ENCODE measurements at regions not wholly inside any gene's neighbourhood (a gene's known extent, or its start where the extent isn't known, plus 50 kb on each side); places are given as distances from the start of the nearest gene placed in this dataset.

DNA sequence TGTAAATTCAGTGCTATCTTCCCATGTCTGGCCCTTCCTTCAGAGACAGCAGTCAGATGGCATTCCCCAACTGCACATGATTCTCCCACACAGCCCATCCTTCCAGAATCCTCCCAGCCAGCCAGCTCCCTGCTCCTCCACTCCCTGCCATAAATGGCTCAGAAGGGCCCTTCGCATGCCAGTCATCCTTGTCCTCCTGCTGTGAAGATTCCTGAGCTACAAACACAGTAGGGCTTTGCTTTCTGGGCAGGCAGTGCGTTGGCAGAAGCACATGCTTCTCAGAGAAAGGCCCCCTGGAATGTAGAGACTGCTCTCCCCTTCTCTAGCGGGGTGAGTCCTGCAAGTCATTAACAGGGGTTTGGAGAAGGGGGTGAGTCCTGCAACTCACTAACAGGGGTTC, 71.9 kb downstream of the TEX51 start:
- Histone ChIP-seq H3K56ac (ENCODE audit: low read length) (no peak overlapping the region), H2BK120ac (ENCODE audit: low read depth, low read length) (no peak overlapping the region), H3K27me3 (ENCODE audit: insufficient read depth, low read length, poor library complexity) (no peaks in the 10 kb centered on the region), H3K9ac (ENCODE audit: low read length) (no peak overlapping the region), H3K4ac (ENCODE audit: low read depth, low read length) (no peak overlapping the region), H2BK5ac (ENCODE audit: low read length) (no peak overlapping the region), H4K8ac (ENCODE audit: low read depth, low read length) (no peak overlapping the region), H3K79me2 (ENCODE audit: control insufficient read depth, insufficient read depth, low read length) (no peaks in the 10 kb centered on the region), H3K27ac (ENCODE audit: low read depth, low read length) (no peak overlapping the region), H3K4me1 (ENCODE audit: control insufficient read depth, low read depth, low read length) (no peaks in the 10 kb centered on the region), H3K23ac (ENCODE audit: low read length) (no peak overlapping the region), H3K4me2 (ENCODE audit: low read length) (no peak overlapping the region), H2AK5ac (ENCODE audit: low read length) (no peak overlapping the region), H2BK15ac (replicated peaks; ENCODE audit: low read depth) (no peak overlapping the region), H3K36me3 (ENCODE audit: control insufficient read depth, insufficient read depth, low read length) (no peaks in the 10 kb centered on the region), H3K4me3 (ENCODE audit: low read length) (no peak overlapping the region), H4K5ac (ENCODE audit: low read length) (no peak overlapping the region), H3K18ac (ENCODE audit: low read length) (no peak overlapping the region), H3K79me1 (ENCODE audit: low read length) (no peaks in the 10 kb centered on the region)
- DNase-seq: peak; percentile 91
- no CpG with 5 or more reads among the region's 3 CpGs for WGBS (ENCODE audit: extremely low coverage, insufficient coverage, low lambda C conversion rate)

DNA sequence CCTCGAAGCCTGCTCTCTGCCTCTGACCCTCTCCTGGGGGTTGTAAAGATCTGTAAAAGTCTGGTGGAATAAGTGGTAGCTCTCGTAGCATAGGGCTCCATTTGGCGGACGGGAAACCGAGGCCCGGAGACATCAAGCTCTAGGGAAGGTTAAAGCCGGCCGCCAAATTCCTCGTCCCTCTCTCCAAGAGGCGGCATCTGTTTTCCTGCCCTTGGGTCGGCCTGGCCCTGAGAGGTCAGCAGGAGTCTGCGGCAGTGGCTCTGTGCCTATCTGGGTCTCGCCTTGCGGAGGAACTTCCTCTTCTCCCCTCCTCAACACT, 72.4 kb downstream of the TEX51 start:
- peak overlapping the region; percentile 17 for H3K4ac ChIP-seq (ENCODE audit: low read depth, low read length)
- H3K23ac ChIP-seq (ENCODE audit: low read length): no peak overlapping the region
- peak overlapping the region; percentile 18 for H3K56ac ChIP-seq (ENCODE audit: low read length)
- H2AK5ac ChIP-seq (ENCODE audit: low read length): no peak overlapping the region
- H2BK5ac ChIP-seq (ENCODE audit: low read length): no peak overlapping the region
- no peaks in the 10 kb centered on the region for H3K79me2 ChIP-seq (ENCODE audit: control insufficient read depth, insufficient read depth, low read length)
- H3K27me3 ChIP-seq (ENCODE audit: insufficient read depth, low read length, poor library complexity): no peaks in the 10 kb centered on the region
- no peak overlapping the region for H2BK120ac ChIP-seq (ENCODE audit: low read depth, low read length)
- H4K8ac ChIP-seq (ENCODE audit: low read depth, low read length): no peak overlapping the region
- H3K4me3 ChIP-seq (ENCODE audit: low read length): no peak overlapping the region
- H3K18ac ChIP-seq (ENCODE audit: low read length): peak overlapping the region; percentile 42
- DNase-seq: peak; percentile 21
- H3K79me1 ChIP-seq (ENCODE audit: low read length): no peaks in the 10 kb centered on the region
- H3K9ac ChIP-seq (ENCODE audit: low read length): no peak overlapping the region
- H3K4me1 ChIP-seq (ENCODE audit: control insufficient read depth, low read depth, low read length): no peaks in the 10 kb centered on the region
- no peak overlapping the region for H3K4me2 ChIP-seq (ENCODE audit: low read length)
- H3K36me3 ChIP-seq (ENCODE audit: control insufficient read depth, insufficient read depth, low read length): no peaks in the 10 kb centered on the region
- no peak overlapping the region for H2BK15ac ChIP-seq (replicated peaks; ENCODE audit: low read depth)
- H4K5ac ChIP-seq (ENCODE audit: low read length): no peak overlapping the region
- no CpG with 5 or more reads among the region's 14 CpGs for WGBS (ENCODE audit: extremely low coverage, insufficient coverage, low lambda C conversion rate)
- H3K27ac ChIP-seq (ENCODE audit: low read depth, low read length): no peak overlapping the region

DNA sequence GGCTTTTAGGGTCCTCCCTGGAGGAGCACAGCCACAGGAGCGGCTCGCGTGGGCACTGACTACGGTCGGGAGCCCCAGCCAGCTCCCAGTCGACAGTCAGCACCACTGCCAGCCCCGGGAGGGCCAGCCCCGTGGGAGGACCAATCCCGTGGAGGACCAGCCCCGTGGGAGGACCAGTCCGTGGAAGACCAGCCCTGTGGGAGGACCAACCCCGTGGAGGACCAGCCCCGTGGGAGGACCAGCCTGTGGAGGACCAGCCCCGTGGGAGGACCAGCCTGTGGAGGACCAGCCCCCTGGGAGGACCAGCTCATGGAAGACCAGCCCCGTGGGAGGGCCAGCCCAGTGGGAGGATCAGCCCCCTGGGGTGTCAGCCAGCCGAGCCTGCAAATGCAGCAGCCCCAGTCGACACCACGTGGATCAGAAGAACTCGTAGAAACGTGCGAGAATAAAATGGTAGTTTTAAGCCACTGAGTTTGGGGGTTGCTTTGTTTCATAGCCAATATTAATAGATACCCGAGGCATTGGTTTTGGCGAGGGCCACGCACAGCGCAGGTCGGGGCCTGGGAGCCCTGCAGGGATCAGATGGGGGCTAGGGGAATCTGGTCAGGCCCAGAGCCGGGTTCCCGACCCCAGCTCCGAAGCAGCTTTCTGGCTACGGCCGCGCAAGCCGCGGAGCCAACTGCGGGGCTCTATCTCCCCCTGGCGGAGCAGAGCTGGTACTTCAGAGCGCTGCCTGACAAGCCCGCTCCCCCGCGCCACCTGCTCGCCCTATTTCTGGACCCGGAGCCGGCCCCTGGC, 73.0 kb downstream of the TEX51 start:
- H3K27me3 ChIP-seq (ENCODE audit: insufficient read depth, low read length, poor library complexity): no peaks in the 10 kb centered on the region
- peak; percentile 81 for DNase-seq
- peak overlapping the region; percentile 56 for H3K18ac ChIP-seq (ENCODE audit: low read length)

DNA sequence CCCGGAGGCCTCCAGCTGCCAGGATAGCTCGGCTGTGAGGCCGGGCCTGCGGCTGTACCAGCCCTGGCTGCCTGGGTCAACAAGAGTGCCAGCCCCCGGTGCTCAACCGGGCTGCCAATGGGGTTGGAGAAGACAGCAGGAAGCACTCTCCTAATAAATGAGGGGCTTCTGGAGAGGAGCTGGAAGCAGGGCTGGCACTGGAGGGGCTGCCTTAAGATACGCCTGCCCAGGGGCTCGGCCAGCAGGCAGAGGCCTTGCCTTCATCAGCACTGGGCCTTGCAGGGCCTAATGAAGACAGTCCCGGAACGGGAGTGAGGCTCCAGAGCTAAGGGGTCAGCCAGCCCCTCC, 73.6 kb downstream of the TEX51 start:
- no peak overlapping the region for H3K56ac ChIP-seq (ENCODE audit: low read length)
- no peak overlapping the region for H3K9ac ChIP-seq (ENCODE audit: low read length)
- H4K8ac ChIP-seq (ENCODE audit: low read depth, low read length): no peak overlapping the region
- no peaks in the 10 kb centered on the region for H3K79me1 ChIP-seq (ENCODE audit: low read length)
- H3K27ac ChIP-seq (ENCODE audit: low read depth, low read length): no peak overlapping the region
- no peaks in the 10 kb centered on the region for H3K79me2 ChIP-seq (ENCODE audit: control insufficient read depth, insufficient read depth, low read length)
- no peak overlapping the region for H3K4ac ChIP-seq (ENCODE audit: low read depth, low read length)
- no peak overlapping the region for H2BK120ac ChIP-seq (ENCODE audit: low read depth, low read length)
- H3K18ac ChIP-seq (ENCODE audit: low read length): no peak overlapping the region
- H3K36me3 ChIP-seq (ENCODE audit: control insufficient read depth, insufficient read depth, low read length): no peaks in the 10 kb centered on the region
- no peak overlapping the region for H4K5ac ChIP-seq (ENCODE audit: low read length)
- no peak overlapping the region for H2BK5ac ChIP-seq (ENCODE audit: low read length)
- WGBS (ENCODE audit: extremely low coverage, insufficient coverage, low lambda C conversion rate): no CpG with 5 or more reads among the region's 10 CpGs
- no peak overlapping the region for H3K4me2 ChIP-seq (ENCODE audit: low read length)
- H3K23ac ChIP-seq (ENCODE audit: low read length): no peak overlapping the region
- no peak for DNase-seq
- no peak overlapping the region for H2AK5ac ChIP-seq (ENCODE audit: low read length)
- no peak overlapping the region for H3K4me3 ChIP-seq (ENCODE audit: low read length)
- H3K27me3 ChIP-seq (ENCODE audit: insufficient read depth, low read length, poor library complexity): no peaks in the 10 kb centered on the region
- H3K4me1 ChIP-seq (ENCODE audit: control insufficient read depth, low read depth, low read length): no peaks in the 10 kb centered on the region
- H2BK15ac ChIP-seq (replicated peaks; ENCODE audit: low read depth): no peak overlapping the region

More for the DNA sequence above, 73.0 kb downstream of the TEX51 start:
- Histone ChIP-seq H3K4me1 (ENCODE audit: control insufficient read depth, low read depth, low read length) (no peaks in the 10 kb centered on the region), H2BK15ac (replicated peaks; ENCODE audit: low read depth) (no peak overlapping the region), H3K4ac (ENCODE audit: low read depth, low read length) (no peak overlapping the region), H3K56ac (ENCODE audit: low read length) (peak overlapping the region; percentile 30), H3K79me1 (ENCODE audit: low read length) (no peaks in the 10 kb centered on the region), H2BK120ac (ENCODE audit: low read depth, low read length) (no peak overlapping the region), H3K9ac (ENCODE audit: low read length) (peak overlapping the region; percentile 15), H3K79me2 (ENCODE audit: control insufficient read depth, insufficient read depth, low read length) (no peaks in the 10 kb centered on the region), H4K8ac (ENCODE audit: low read depth, low read length) (no peak overlapping the region), H3K27ac (ENCODE audit: low read depth, low read length) (no peak overlapping the region), H2BK5ac (ENCODE audit: low read length) (no peak overlapping the region), H3K23ac (ENCODE audit: low read length) (no peak overlapping the region), H2AK5ac (ENCODE audit: low read length) (no peak overlapping the region), H3K36me3 (ENCODE audit: control insufficient read depth, insufficient read depth, low read length) (no peaks in the 10 kb centered on the region), H3K4me3 (ENCODE audit: low read length) (no peak overlapping the region), H4K5ac (ENCODE audit: low read length) (no peak overlapping the region), H3K4me2 (ENCODE audit: low read length) (no peak overlapping the region)
- no CpG with 5 or more reads among the region's 43 CpGs for WGBS (ENCODE audit: extremely low coverage, insufficient coverage, low lambda C conversion rate)

DNA sequence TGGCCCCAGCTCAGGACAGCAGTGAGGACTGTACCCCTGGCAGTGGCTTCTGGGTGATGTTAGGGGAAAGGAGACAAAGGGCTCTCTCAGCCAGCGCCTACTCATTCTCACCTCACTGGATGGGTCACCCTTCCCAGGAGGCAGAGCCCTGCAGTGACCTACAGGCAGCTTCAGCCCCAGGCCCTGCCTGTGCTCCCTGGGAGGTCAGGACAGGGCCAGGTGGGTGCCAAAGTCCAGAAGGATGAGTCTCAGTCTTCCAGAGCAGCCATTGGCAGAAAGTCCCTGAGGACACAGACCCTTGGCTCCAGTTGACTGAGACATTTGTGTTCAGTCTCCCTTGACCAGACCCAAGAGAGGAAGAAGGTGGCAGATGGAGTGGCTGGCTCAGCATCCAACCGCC, 75.1 kb downstream of the TEX51 start:
- DNase-seq: no peak
- Histone ChIP-seq H4K5ac (ENCODE audit: low read length) (no peak overlapping the region), H3K79me2 (ENCODE audit: control insufficient read depth, insufficient read depth, low read length) (no peaks in the 10 kb centered on the region), H3K4ac (ENCODE audit: low read depth, low read length) (no peak overlapping the region), H2BK15ac (replicated peaks; ENCODE audit: low read depth) (no peak overlapping the region), H3K56ac (ENCODE audit: low read length) (no peak overlapping the region), H3K27me3 (ENCODE audit: insufficient read depth, low read length, poor library complexity) (no peaks in the 10 kb centered on the region), H3K36me3 (ENCODE audit: control insufficient read depth, insufficient read depth, low read length) (no peaks in the 10 kb centered on the region), H2AK5ac (ENCODE audit: low read length) (no peak overlapping the region), H3K79me1 (ENCODE audit: low read length) (no peaks in the 10 kb centered on the region), H3K4me2 (ENCODE audit: low read length) (no peak overlapping the region), H2BK5ac (ENCODE audit: low read length) (no peak overlapping the region), H3K4me3 (ENCODE audit: low read length) (no peak overlapping the region), H3K18ac (ENCODE audit: low read length) (no peak overlapping the region), H3K9ac (ENCODE audit: low read length) (no peak overlapping the region), H4K8ac (ENCODE audit: low read depth, low read length) (no peak overlapping the region), H3K23ac (ENCODE audit: low read length) (no peak overlapping the region), H3K4me1 (ENCODE audit: control insufficient read depth, low read depth, low read length) (no peaks in the 10 kb centered on the region), H3K27ac (ENCODE audit: low read depth, low read length) (no peak overlapping the region), H2BK120ac (ENCODE audit: low read depth, low read length) (no peak overlapping the region)
- no CpG with 5 or more reads among the region's 2 CpGs for WGBS (ENCODE audit: extremely low coverage, insufficient coverage, low lambda C conversion rate)

Data from mesendoderm (in vitro differentiated cells).